C4-2B (cell line): ENCODE measurements at regions not wholly inside any gene's neighbourhood (a gene's known extent, or its start where the extent isn't known, plus 50 kb on each side); places are given as distances from the start of the nearest gene placed in this dataset.

ENCODE experiments used
- ZFX ChIP-seq: fragments of 450-650 bp; IDR thresholded peaks from 2 replicates; pipeline ENCODE4 v1.6.1; 2017
- TF ChIP-seq, protein P1 (sequence below): fragments of 450-650 bp; conservative IDR thresholded peaks from 2 replicates; pipeline ENCODE4 v1.5.1; 2017; ENCODE audit warnings: mild to moderate bottlenecking

GRCh38 chr18:22603902-22604301 is 186.2 kb upstream of the CTAGE1 start:
- TF ChIP-seq, protein P1, sequence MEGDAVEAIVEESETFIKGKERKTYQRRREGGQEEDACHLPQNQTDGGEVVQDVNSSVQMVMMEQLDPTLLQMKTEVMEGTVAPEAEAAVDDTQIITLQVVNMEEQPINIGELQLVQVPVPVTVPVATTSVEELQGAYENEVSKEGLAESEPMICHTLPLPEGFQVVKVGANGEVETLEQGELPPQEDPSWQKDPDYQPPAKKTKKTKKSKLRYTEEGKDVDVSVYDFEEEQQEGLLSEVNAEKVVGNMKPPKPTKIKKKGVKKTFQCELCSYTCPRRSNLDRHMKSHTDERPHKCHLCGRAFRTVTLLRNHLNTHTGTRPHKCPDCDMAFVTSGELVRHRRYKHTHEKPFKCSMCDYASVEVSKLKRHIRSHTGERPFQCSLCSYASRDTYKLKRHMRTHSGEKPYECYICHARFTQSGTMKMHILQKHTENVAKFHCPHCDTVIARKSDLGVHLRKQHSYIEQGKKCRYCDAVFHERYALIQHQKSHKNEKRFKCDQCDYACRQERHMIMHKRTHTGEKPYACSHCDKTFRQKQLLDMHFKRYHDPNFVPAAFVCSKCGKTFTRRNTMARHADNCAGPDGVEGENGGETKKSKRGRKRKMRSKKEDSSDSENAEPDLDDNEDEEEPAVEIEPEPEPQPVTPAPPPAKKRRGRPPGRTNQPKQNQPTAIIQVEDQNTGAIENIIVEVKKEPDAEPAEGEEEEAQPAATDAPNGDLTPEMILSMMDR, result no peak
- no peak for TF ChIP-seq ZFX
